H1 (cell line): ENCODE measurements at regions not wholly inside any gene's neighbourhood (a gene's known extent, or its start where the extent isn't known, plus 50 kb on each side); places are given as distances from the start of the nearest gene placed in this dataset.

ENCODE experiments used
- CTCF ChIA-PET: fragments of 300-600 bp; sonication (Branson Sonifier 250); formaldehyde crosslinking; loops from one replicate; lab custom pipeline; 2021; ENCODE audit not compliant: partially characterized antibody; lab: Charles Lee
- POLR2A ChIA-PET: fragments of 300-600 bp; sonication (Branson Sonifier 250); formaldehyde crosslinking; loops from one replicate; lab custom pipeline; 2021; ENCODE audit warnings: inconsistent platforms; ENCODE audit not compliant: partially characterized antibody; lab: Charles Lee
- DNase-seq, 2 experiments: peaks; one replicate each; pipeline versions ENCODE4 v3.0.0 to v3.0.0-alpha.2; 2010 to 2022; ENCODE audit warnings: low spot score in 2 of 2, low read depth in 1 of 2, mixed read lengths in 1 of 2
- FAIRE-seq: peaks from 2 replicates; lab custom pipeline; 2011; peaks lifted over from hg19 to GRCh38; lab: Jason Lieb, UNC
- H2AFZ ChIP-seq: 2 replicates; pipeline ENCODE4 v1.8.1; 2012; ENCODE audit warnings: low read length, inconsistent platforms
- H2AK5ac ChIP-seq: 2 replicates; pipeline ENCODE4 v1.6.1; 2013; ENCODE audit warnings: low read depth, low read length
- H2BK120ac ChIP-seq: replicated peaks from 2 replicates; pipeline ENCODE3; 2013; ENCODE audit warnings: low read depth, low read length, inconsistent platforms
- H2BK12ac ChIP-seq: 2 replicates; pipeline ENCODE4 v1.6.1; 2013; ENCODE audit warnings: low read depth, low read length
- H2BK15ac ChIP-seq: 2 replicates; pipeline ENCODE4 v1.6.1; 2013; ENCODE audit warnings: low read length
- H2BK20ac ChIP-seq: 2 replicates; pipeline ENCODE4 v1.6.1; 2013; ENCODE audit warnings: low read length
- H2BK5ac ChIP-seq: 2 replicates; pipeline ENCODE4 v1.6.1; 2013; ENCODE audit warnings: low read depth, low read length
- H3K14ac ChIP-seq: 2 replicates; pipeline ENCODE4 v1.6.1; 2013; ENCODE audit warnings: inconsistent platforms; ENCODE audit not compliant: insufficient read length
- H3K18ac ChIP-seq: 2 replicates; pipeline ENCODE4 v1.6.1; 2013; ENCODE audit warnings: low read length; ENCODE audit errors: extremely low read depth
- H3K23ac ChIP-seq: 2 replicates; pipeline ENCODE4 v1.6.1; 2013; ENCODE audit warnings: inconsistent platforms; ENCODE audit not compliant: insufficient read length
- H3K23me2 ChIP-seq: 2 replicates; pipeline ENCODE4 v1.6.1; 2013; ENCODE audit warnings: low read depth, low read length
- H3K27ac ChIP-seq: 2 replicates; pipeline ENCODE4 v1.6.1; 2011; ENCODE audit warnings: low read depth, low read length, inconsistent platforms
- H3K27me3 ChIP-seq, 4 experiments: replicated peaks in 1 of 4; 1 replicate in 1 of 4; 2 replicates in 3 of 4; pipeline versions ENCODE4 v1.6.1 to v1.8.1; 2011 to 2013; ENCODE audit warnings: low read length in 3 of 4, mild to moderate bottlenecking in 3 of 4, inconsistent platforms in 2 of 4, mixed read lengths in 2 of 4, moderate library complexity in 1 of 4; ENCODE audit not compliant: control insufficient read depth in 3 of 4, insufficient read depth in 3 of 4; ENCODE audit errors: extremely low read depth in 1 of 4
- H3K36me3 ChIP-seq, 4 experiments: 2 replicates each; pipeline versions ENCODE4 v1.6.1 to v1.8.1; 2011 to 2013; ENCODE audit warnings: mild to moderate bottlenecking in 4 of 4, low read length in 3 of 4, moderate library complexity in 2 of 4, control low read depth in 1 of 4, inconsistent platforms in 1 of 4; ENCODE audit not compliant: insufficient read depth in 4 of 4, control insufficient read depth in 2 of 4
- H3K4ac ChIP-seq: replicated peaks from 2 replicates; pipeline ENCODE3; 2013; ENCODE audit warnings: low read length, low read depth, mixed read lengths, inconsistent platforms; ENCODE audit not compliant: insufficient read length
- H3K4me1 ChIP-seq, 4 experiments: replicated peaks in 1 of 4; 1 replicate in 1 of 4; 2 replicates in 3 of 4; pipeline versions ENCODE4 v1.6.1 to v1.8.1; 2011 to 2013; ENCODE audit warnings: low read length in 3 of 4, inconsistent platforms in 2 of 4, mixed read lengths in 1 of 4; ENCODE audit not compliant: insufficient read depth in 4 of 4, control insufficient read depth in 3 of 4
- H3K4me2 ChIP-seq, 2 experiments: 2 replicates each; pipeline versions ENCODE4 v1.6.1 to v1.8.1; 2011 to 2013; ENCODE audit warnings: low read depth in 2 of 2, low read length in 2 of 2, control low read depth in 1 of 2, inconsistent platforms in 1 of 2, mild to moderate bottlenecking in 1 of 2; ENCODE audit not compliant: insufficient read depth in 1 of 2
- H3K4me3 ChIP-seq, 4 experiments: fragments of 200-600, 300-600 bp in 1 of 4; sonication (generic), shearing (Covaris generic), sonication (Bioruptor Twin) in 1 of 4; 2 replicates each; pipeline versions ENCODE4 v1.5.1 to v1.8.1; 2011 to 2016; ENCODE audit warnings: low read length in 4 of 4, low read depth in 3 of 4, control low read depth in 2 of 4, inconsistent platforms in 2 of 4, mild to moderate bottlenecking in 2 of 4, mixed read lengths in 1 of 4, moderate library complexity in 1 of 4; ENCODE audit not compliant: insufficient read depth in 2 of 4; ENCODE audit errors: extremely low read depth in 1 of 4
- H3K56ac ChIP-seq: replicated peaks from 2 replicates; pipeline ENCODE3; 2013; ENCODE audit warnings: low read depth, mild to moderate bottlenecking, mixed read lengths, low read length, inconsistent platforms; ENCODE audit not compliant: insufficient read length
- H3K79me1 ChIP-seq: 2 replicates; pipeline ENCODE4 v1.6.1; 2013; ENCODE audit warnings: low read depth, low read length, control low read depth
- H3K79me2 ChIP-seq, 2 experiments: 2 replicates each; pipeline versions ENCODE4 v1.6.1 to v1.8.1; 2012 to 2013; ENCODE audit warnings: low read length in 2 of 2, mild to moderate bottlenecking in 2 of 2, inconsistent platforms in 1 of 2; ENCODE audit not compliant: insufficient read depth in 2 of 2, control insufficient read depth in 1 of 2
- H3K9ac ChIP-seq, 4 experiments: replicated peaks in 1 of 4; 1 replicate in 1 of 4; 2 replicates in 3 of 4; pipeline versions ENCODE4 v1.6.1 to v1.8.1; 2011 to 2013; ENCODE audit warnings: low read depth in 3 of 4, low read length in 3 of 4, control low read depth in 2 of 4, mild to moderate bottlenecking in 2 of 4, moderate library complexity in 2 of 4, inconsistent platforms in 1 of 4; ENCODE audit errors: extremely low read depth in 1 of 4
- H3K9me3 ChIP-seq, 2 experiments: 2 replicates each; pipeline versions ENCODE4 v1.6.1 to v1.8.1; 2012 to 2013; ENCODE audit warnings: mild to moderate bottlenecking in 2 of 2, moderate library complexity in 2 of 2, control low read depth in 1 of 2, inconsistent platforms in 1 of 2, low read depth in 1 of 2, low read length in 1 of 2, mixed read lengths in 1 of 2; ENCODE audit not compliant: insufficient read depth in 2 of 2
- H4K20me1 ChIP-seq, 2 experiments: replicated peaks in 1 of 2; 2 replicates each; pipeline versions ENCODE3 to v1.8.1; 2011 to 2013; ENCODE audit warnings: inconsistent platforms in 2 of 2, low read length in 2 of 2, mild to moderate bottlenecking in 1 of 2; ENCODE audit not compliant: insufficient read depth in 2 of 2, control insufficient read depth in 1 of 2
- H4K5ac ChIP-seq: 2 replicates; pipeline ENCODE4 v1.6.1; 2013; ENCODE audit warnings: low read length, low read depth, mixed read lengths, inconsistent platforms; ENCODE audit not compliant: insufficient read length
- H4K8ac ChIP-seq: 2 replicates; pipeline ENCODE4 v1.8.0; 2013; ENCODE audit warnings: mild to moderate bottlenecking, moderate library complexity, low read length, inconsistent platforms; ENCODE audit not compliant: insufficient read depth; ENCODE audit errors: extremely low read depth
- H4K91ac ChIP-seq: replicated peaks from 2 replicates; pipeline ENCODE3; 2013; ENCODE audit warnings: low read length, mixed read lengths, inconsistent platforms; ENCODE audit not compliant: insufficient read length
- CHD1 ChIP-seq: IDR thresholded peaks from 2 replicates; pipeline ENCODE4 v1.6.1; 2012; ENCODE audit warnings: low read depth, low read length, improper control_type of control experiment
- CTBP2 ChIP-seq: IDR thresholded peaks from 2 replicates; pipeline ENCODE4 v1.7.0; 2011; ENCODE audit warnings: borderline replicate concordance, mild to moderate bottlenecking, moderate library complexity, mixed read lengths, low read length; ENCODE audit not compliant: insufficient read depth, insufficient read length
- EZH2 ChIP-seq: fragments of 200-600 bp; sonication (generic); IDR thresholded peaks from 2 replicates; pipeline ENCODE4 v1.7.1; 2012; ENCODE audit warnings: low read depth, mild to moderate bottlenecking, moderate library complexity, low read length, inconsistent platforms; ENCODE audit not compliant: severe bottlenecking
- POU5F1 ChIP-seq: IDR thresholded peaks from 2 replicates; pipeline ENCODE4 v1.6.1; 2011; ENCODE audit warnings: low read depth, mild to moderate bottlenecking, low read length, moderate library complexity
- SAP30 ChIP-seq: fragments of 300-600 bp; sonication (generic); IDR thresholded peaks from 2 replicates; pipeline ENCODE4 v1.7.1; 2012; ENCODE audit warnings: low read length, moderate library complexity, mild to moderate bottlenecking, inconsistent platforms; ENCODE audit not compliant: insufficient read depth, insufficient replicate concordance
- YY1 ChIP-seq: IDR thresholded peaks from 2 replicates; pipeline ENCODE4 v1.6.1; 2011; ENCODE audit warnings: low read depth, mild to moderate bottlenecking, low read length
- WGBS, 2 experiments: shearing (Covaris generic) in 1 of 2; methylation state at CpG; one replicate each; pipeline versions ENCODE4 v1.1.6 to v1.1.7; 2013 to 2015; ENCODE audit warnings: low lambda C conversion rate in 2 of 2, mixed read lengths in 2 of 2, inconsistent platforms in 1 of 2, low coverage in 1 of 2, missing lambda C conversion rate in 1 of 2; ENCODE audit not compliant: insufficient replicate concordance in 2 of 2, insufficient coverage in 1 of 2, insufficient read length in 1 of 2; ENCODE audit errors: extremely low coverage in 1 of 2, missing lambda C conversion rate in 1 of 2; 5-methylcytosine and 5-hydroxymethylcytosine counted together

DNA sequence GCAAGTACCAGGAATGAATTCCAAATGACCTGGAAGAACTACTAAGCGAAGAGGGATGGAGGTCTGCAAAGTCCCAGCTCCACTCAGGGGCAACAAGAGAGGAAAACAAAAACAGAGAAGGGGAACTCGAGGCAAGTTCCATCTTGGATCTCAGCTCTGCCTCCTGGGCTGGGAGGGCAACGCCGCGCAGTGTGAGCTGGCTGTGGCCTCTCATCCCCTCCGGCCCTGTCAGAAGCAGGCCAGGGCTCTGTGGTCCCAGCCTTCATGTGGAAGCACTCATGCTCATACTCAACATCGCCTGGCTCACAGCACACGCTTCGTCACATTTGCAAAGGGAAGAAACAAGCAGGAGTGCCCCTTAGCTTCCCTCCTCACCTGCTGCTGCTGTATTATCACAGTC lies 627.9 kb upstream of the MGMT start:
- no peak overlapping the region for H3K9ac ChIP-seq
- no peak for TF ChIP-seq SAP30
- TF ChIP-seq EZH2, result no peak
- TF ChIP-seq YY1, result no peak
- no peak for TF ChIP-seq POU5F1
- TF ChIP-seq CTBP2, result no peak
- TF ChIP-seq CHD1, result no peak
- no peaks in the 10 kb centered on the region for H3K4me1 ChIP-seq
- no peak overlapping the region for H4K5ac ChIP-seq
- POLR2A ChIA-PET, result no interaction called here
- WGBS, 2 experiments, result 93% methylated on average over 6 of the region's 9 CpGs; no CpG with 5 or more reads in 1 of the 2 experiments
- H2BK15ac ChIP-seq, result no peak overlapping the region
- H2BK12ac ChIP-seq, result no peak overlapping the region
- no peaks in the 10 kb centered on the region for H3K36me3 ChIP-seq
- H3K9me3 ChIP-seq, result no peaks in the 10 kb centered on the region
- H2AK5ac ChIP-seq, result no peak overlapping the region
- no peaks in the 10 kb centered on the region for H3K27me3 ChIP-seq
- no peak overlapping the region for H3K4ac ChIP-seq
- H3K79me2 ChIP-seq, result no peaks in the 10 kb centered on the region
- 0 out of 2 replicates have a peak overlapping the region, but pooled peaks have one; percentile 3 for H2AFZ ChIP-seq
- no peaks in the 10 kb centered on the region for H3K23me2 ChIP-seq
- no peak overlapping the region for H2BK20ac ChIP-seq
- no peak overlapping the region for H2BK5ac ChIP-seq
- no peak overlapping the region for H3K14ac ChIP-seq
- no peak overlapping the region for H3K4me3 ChIP-seq
- CTCF ChIA-PET, result interaction anchor here (1.6 to 3.7 kb wide), 2 partner anchors 21 to 205 kb away, joined by 4 to 14 read pairs; no protein-coding TSS in a partner anchor
- H4K20me1 ChIP-seq, result no peaks in the 10 kb centered on the region
- H3K79me1 ChIP-seq, result no peaks in the 10 kb centered on the region
- no peak overlapping the region for H3K4me2 ChIP-seq
- H3K23ac ChIP-seq, result no peak overlapping the region
- no peak overlapping the region for H3K27ac ChIP-seq
- DNase-seq (no peak), FAIRE-seq (no peak)
- no peak overlapping the region for H3K18ac ChIP-seq
- H2BK120ac ChIP-seq, result no peak overlapping the region
- H4K8ac ChIP-seq, result no peak overlapping the region
- H3K56ac ChIP-seq, result no peak overlapping the region
- H4K91ac ChIP-seq, result no peak overlapping the region
